Heart left ventricle (tissue), 13 donors: ENCODE measurements at regions not wholly inside any gene's neighbourhood (a gene's known extent, or its start where the extent isn't known, plus 50 kb on each side); places are given as distances from the start of the nearest gene placed in this dataset.

ENCODE experiments used
- POLR2A ChIP-seq, 2 donors: fragments of 450-650 bp; IDR thresholded peaks; one replicate each; pipeline ENCODE4 v1.6.1; 2017; ENCODE audit warnings: antibody characterized with exemption in 2 of 2, mild to moderate bottlenecking in 2 of 2, moderate library complexity in 2 of 2
- TF ChIP-seq, protein P1 (sequence below), 12 donors: fragments of 200-600 bp; sonication (generic) in 4 of 12; IDR thresholded peaks; one replicate each; pipeline versions ENCODE4 v1.5.0 to v1.8.0; 2018 to 2022; ENCODE audit warnings: antibody characterized with exemption in 12 of 12, mild to moderate bottlenecking in 5 of 12
- donor health status: ischemic (EF 13 %, LVEDD 7.1; RV severe dilation, severe dysfunction).
- donor health status: DM: no; HTN: yes; CAD: no.
- donor health status: DM: no; HTN: no; CAD: no.
- donor health status: ischemic (EF 25% LVEDD 6.9; RV normal size, moderate dysfunction).
- donor health status: ischemic (EF 25% LVEDD 5.7; RV mildly dilated, moderate dysfunction).
- donor health status: ischemic (EF 35%, LVEDD 5.7; RV mildly dilated, moderate dysfunction).
- donor health status: nonischemic (EF 11% LVEDD 7.7; RV severe dilation, severe dysfunction).
- donor health status: DM: yes; HTN: yes; CAD: no.
- donor health status: PGD.
- donor health status: ischemic (EF 29% LVEDD 5.4; RV normal size, mild dysfunction).
- donor health status: nonischemic (EF 23%, LVEDD 6.1; RV moderate dilation, normal function).

- TF ChIP-seq, protein P1, sequence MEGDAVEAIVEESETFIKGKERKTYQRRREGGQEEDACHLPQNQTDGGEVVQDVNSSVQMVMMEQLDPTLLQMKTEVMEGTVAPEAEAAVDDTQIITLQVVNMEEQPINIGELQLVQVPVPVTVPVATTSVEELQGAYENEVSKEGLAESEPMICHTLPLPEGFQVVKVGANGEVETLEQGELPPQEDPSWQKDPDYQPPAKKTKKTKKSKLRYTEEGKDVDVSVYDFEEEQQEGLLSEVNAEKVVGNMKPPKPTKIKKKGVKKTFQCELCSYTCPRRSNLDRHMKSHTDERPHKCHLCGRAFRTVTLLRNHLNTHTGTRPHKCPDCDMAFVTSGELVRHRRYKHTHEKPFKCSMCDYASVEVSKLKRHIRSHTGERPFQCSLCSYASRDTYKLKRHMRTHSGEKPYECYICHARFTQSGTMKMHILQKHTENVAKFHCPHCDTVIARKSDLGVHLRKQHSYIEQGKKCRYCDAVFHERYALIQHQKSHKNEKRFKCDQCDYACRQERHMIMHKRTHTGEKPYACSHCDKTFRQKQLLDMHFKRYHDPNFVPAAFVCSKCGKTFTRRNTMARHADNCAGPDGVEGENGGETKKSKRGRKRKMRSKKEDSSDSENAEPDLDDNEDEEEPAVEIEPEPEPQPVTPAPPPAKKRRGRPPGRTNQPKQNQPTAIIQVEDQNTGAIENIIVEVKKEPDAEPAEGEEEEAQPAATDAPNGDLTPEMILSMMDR (IDR thresholded peaks at IDR 0.05): no peak
- TF ChIP-seq POLR2A (IDR thresholded peaks at IDR 0.05): no peak
Measured at GRCh38 chr6:54011277-54011648, 100.0 kb upstream of the MLIP start.
